Posterior cingulate gyrus (tissue), 11 donors: ENCODE measurements at regions not wholly inside any gene's neighbourhood (a gene's known extent, or its start where the extent isn't known, plus 50 kb on each side); places are given as distances from the start of the nearest gene placed in this dataset.

ENCODE experiments used
- DNase-seq, 10 donors: peaks; one replicate each; pipeline versions ENCODE4 v3.0.0 to v3.0.0-alpha.2; 2020 to 2021; ENCODE audit warnings: mixed read lengths in 3 of 10
- intact Hi-C: fragments of 100-400 bp; cut with DNase I; formaldehyde crosslinking; loops from one replicate; pipeline ENCODE4 v1.15.1; 2023

- intact Hi-C loops, result no loop called here
- no peak for DNase-seq
These were observed 248.6 kb downstream of the TBX15 start for GRCh38 chr1:118739501-118739900.

GRCh38 chr1:118736322-118736721 is 251.8 kb downstream of the TBX15 start:
- no peak for DNase-seq
- intact Hi-C loops, result no loop called here

GRCh38 chr1:118717893-118718292 is 270.2 kb downstream of the TBX15 start:
- intact Hi-C loops, result no loop called here
- no peak for DNase-seq

- intact Hi-C loops, result no loop called here
These were observed 271.4 kb downstream of the TBX15 start for GRCh38 chr1:118716775-118717174.

GRCh38 chr1:118711356-118711755 is 276.8 kb downstream of the TBX15 start:
- no peak for DNase-seq
- intact Hi-C loops, result no loop called here

More at GRCh38 chr1:118716775-118717174, 271.4 kb downstream of the TBX15 start:
- no peak for DNase-seq

- intact Hi-C loops, result no loop called here
- DNase-seq, result no peak
These were observed 289.2 kb downstream of the TBX15 start for GRCh38 chr1:118698911-118699310.

GRCh38 chr1:118692143-118692542 is 296.0 kb downstream of the TBX15 start:
- no peak for DNase-seq
- intact Hi-C loops, result no loop called here

GRCh38 chr1:118688891-118689290 is 299.3 kb downstream of the TBX15 start:
- DNase-seq, result no peak
- intact Hi-C loops, result no loop called here

GRCh38 chr1:118661769-118662320 is 326.3 kb downstream of the TBX15 start:
- intact Hi-C loops, result no loop called here
- DNase-seq, result no peak

- DNase-seq, result no peak
- intact Hi-C loops, result no loop called here
These were observed 327.4 kb downstream of the TBX15 start for GRCh38 chr1:118660769-118661168.

- no peak for DNase-seq
- intact Hi-C loops, result no loop called here
These were observed 328.5 kb downstream of the TBX15 start for GRCh38 chr1:118659646-118660045.

- DNase-seq, result no peak
- intact Hi-C loops, result no loop called here
These were observed 337.9 kb downstream of the TBX15 start for GRCh38 chr1:118650107-118650807.

- intact Hi-C loops, result no loop called here
- DNase-seq, result no peak
These were observed 338.6 kb downstream of the TBX15 start for GRCh38 chr1:118649369-118650106.

GRCh38 chr1:118636004-118636403 is 352.1 kb downstream of the TBX15 start:
- intact Hi-C loops, result no loop called here
- DNase-seq, result no peak

GRCh38 chr1:118627435-118627834 is 360.7 kb downstream of the TBX15 start:
- intact Hi-C loops, result no loop called here
- no peak for DNase-seq

GRCh38 chr1:118621839-118622238 is 366.3 kb downstream of the TBX15 start:
- intact Hi-C loops, result no loop called here
- DNase-seq, result no peak

- intact Hi-C loops, result no loop called here
- DNase-seq, result no peak
These were observed 369.4 kb downstream of the TBX15 start for GRCh38 chr1:118618618-118619340.

GRCh38 chr1:118617916-118618315 is 370.2 kb downstream of the TBX15 start:
- intact Hi-C loops, result no loop called here

GRCh38 chr1:118615066-118615465 is 373.1 kb downstream of the TBX15 start:
- no peak for DNase-seq
- intact Hi-C loops, result no loop called here

More at GRCh38 chr1:118617916-118618315, 370.2 kb downstream of the TBX15 start:
- no peak for DNase-seq

- intact Hi-C loops, result no loop called here
- DNase-seq, result no peak
These were observed 398.8 kb downstream of the TBX15 start for GRCh38 chr1:118589238-118589846.

GRCh38 chr1:118588566-118588965 is 399.6 kb downstream of the TBX15 start:
- intact Hi-C loops, result no loop called here
- DNase-seq, result no peak
